NB4 (cell line): ENCODE measurements at regions not wholly inside any gene's neighbourhood (a gene's known extent, or its start where the extent isn't known, plus 50 kb on each side); places are given as distances from the start of the nearest gene placed in this dataset.

Experiments used
- CTCF ChIP-seq: IDR thresholded peaks from one replicate; pipeline ENCODE4 v1.5.1; 2012; ENCODE audit warnings: low read depth, low read length
- MAX ChIP-seq: IDR thresholded peaks from 2 replicates; pipeline ENCODE4 v1.6.1; 2011; ENCODE audit warnings: low read depth, low read length
- MYC ChIP-seq: IDR thresholded peaks from 2 replicates; pipeline ENCODE4 v1.6.1; 2011; ENCODE audit warnings: low read depth, low read length
- POLR2A ChIP-seq: IDR thresholded peaks from 2 replicates; pipeline ENCODE4 v1.6.1; 2011; ENCODE audit warnings: mild to moderate bottlenecking; ENCODE audit not compliant: insufficient read length; ENCODE audit errors: extremely low read depth

GRCh38 chr14:45793081-45793480 is 540.1 kb upstream of the MIS18BP1 start:
- no peak for TF ChIP-seq MYC
- TF ChIP-seq POLR2A = no peak
- no peak for TF ChIP-seq CTCF
- no peak for TF ChIP-seq MAX
